Natural killer cell (primary cell): ENCODE measurements at regions not wholly inside any gene's neighbourhood (a gene's known extent, or its start where the extent isn't known, plus 50 kb on each side); places are given as distances from the start of the nearest gene placed in this dataset.

Experiments used
- ATAC-seq, 3 donors: fragments of 150-1000 bp in 2 of 3; fragments of 200-7000 bp in 1 of 3; cut with Tn5 transposase; 1 replicate in 1 of 3; 2 replicates in 2 of 3; pipeline ENCODE4 v1.10.0; 2021; ENCODE audit warnings: mild to moderate bottlenecking in 2 of 3, moderate library complexity in 2 of 3
- DNase-seq, 2 donors: peaks; one replicate each; pipeline versions ENCODE4 v3.0.0 to v3.0.0-alpha.2; 2013 to 2021; ENCODE audit warnings: mixed read lengths in 1 of 2
- H3K27ac ChIP-seq: one replicate; pipeline ENCODE4 v1.5.1; 2013; ENCODE audit warnings: mild to moderate bottlenecking, low read length
- H3K27me3 ChIP-seq: one replicate; pipeline ENCODE4 v1.6.1; 2013; ENCODE audit warnings: low read length; ENCODE audit not compliant: control insufficient read depth, insufficient read depth
- H3K36me3 ChIP-seq: one replicate; pipeline ENCODE4 v1.6.1; 2013; ENCODE audit warnings: low read length; ENCODE audit not compliant: control insufficient read depth, insufficient read depth
- H3K4me1 ChIP-seq: one replicate; pipeline ENCODE4 v1.6.1; 2013; ENCODE audit warnings: low read length; ENCODE audit not compliant: control insufficient read depth, insufficient read depth
- H3K4me3 ChIP-seq: one replicate; pipeline ENCODE4 v1.5.1; 2013; ENCODE audit warnings: low read length
- H3K9me3 ChIP-seq: one replicate; pipeline ENCODE4 v1.6.1; 2013; ENCODE audit warnings: low read length; ENCODE audit not compliant: control insufficient read depth, insufficient read depth
- H3K27ac Mint-ChIP-seq, 2 donors: one replicate each; pipeline ENCODE4 v1.8.0; 2022; ENCODE audit warnings: mild to moderate bottlenecking in 2 of 2, mixed read lengths in 2 of 2, moderate library complexity in 1 of 2
- H3K27me3 Mint-ChIP-seq, 2 donors: one replicate each; pipeline ENCODE4 v1.8.0; 2022; ENCODE audit warnings: low read depth in 2 of 2, mixed read lengths in 2 of 2
- H3K36me3 Mint-ChIP-seq: one replicate; pipeline ENCODE4 v1.8.0; 2022; ENCODE audit warnings: mixed read lengths
- H3K4me1 Mint-ChIP-seq, 2 donors: one replicate each; pipeline ENCODE4 v1.8.0; 2022; ENCODE audit warnings: mixed read lengths in 2 of 2
- H3K4me3 Mint-ChIP-seq: one replicate; pipeline ENCODE4 v1.8.0; 2022; ENCODE audit warnings: mild to moderate bottlenecking, moderate library complexity, mixed read lengths
- H3K9me3 Mint-ChIP-seq, 2 donors: one replicate each; pipeline ENCODE4 v1.8.0; 2022; ENCODE audit warnings: mixed read lengths in 2 of 2
- CTCF ChIP-seq: fragments of 200-600 bp; IDR thresholded peaks from one replicate; pipeline ENCODE4 v1.8.0; 2022; ENCODE audit warnings: antibody characterized with exemption
- WGBS: methylation state at CpG from one replicate; pipeline ENCODE4 v1.1.7; 2013; ENCODE audit warnings: missing lambda C conversion rate; ENCODE audit not compliant: insufficient coverage; 5-methylcytosine and 5-hydroxymethylcytosine counted together
- intact Hi-C: fragments of 100-400 bp; cut with micrococcal nuclease; formaldehyde crosslinking; loops from one replicate; pipeline ENCODE4 v1.14.2; 2022

- intact Hi-C loops, result no loop called here
- Histone ChIP-seq H3K27me3 (no peaks in the 10 kb centered on the region), H3K4me1 (no peaks in the 10 kb centered on the region), H3K36me3 (no peaks in the 10 kb centered on the region), H3K27ac (no peak overlapping the region), H3K4me3 (no peak overlapping the region), H3K9me3 (no peaks in the 10 kb centered on the region)
- DNase-seq (no peak), ATAC-seq (no peak)
- H3K4me1 Mint-ChIP-seq, result no peaks in the 10 kb centered on the region
- H3K4me3 Mint-ChIP-seq, result no peak overlapping the region
- no peak for TF ChIP-seq CTCF
- no peaks in the 10 kb centered on the region for H3K27me3 Mint-ChIP-seq
- H3K36me3 Mint-ChIP-seq, result no peaks in the 10 kb centered on the region
- H3K27ac Mint-ChIP-seq, result no peak overlapping the region
- peaks cover 11 to 20% of the 10 kb centered on the region in 2 donors for H3K9me3 Mint-ChIP-seq
Observed at GRCh38 chr10:107498983-107499382, 334.5 kb upstream of the SORCS1 start.

- Mint-ChIP-seq H3K4me1 (no peaks in the 10 kb centered on the region), H3K27ac (no peak overlapping the region), H3K9me3 (peaks cover 10 to 18% of the 10 kb centered on the region in 2 donors), H3K4me3 (no peak overlapping the region), H3K36me3 (no peaks in the 10 kb centered on the region), H3K27me3 (no peaks in the 10 kb centered on the region)
- Histone ChIP-seq H3K4me3 (no peak overlapping the region), H3K9me3 (no peaks in the 10 kb centered on the region), H3K27me3 (no peaks in the 10 kb centered on the region), H3K27ac (no peak overlapping the region), H3K36me3 (no peaks in the 10 kb centered on the region), H3K4me1 (no peaks in the 10 kb centered on the region)
- no peak for DNase-seq
- intact Hi-C loops, result no loop called here
- no peak for ATAC-seq
- WGBS, result no CpG with 5 or more reads among the region's 3 CpGs
- no peak for TF ChIP-seq CTCF
Observed at GRCh38 chr10:107497024-107497423, 332.5 kb upstream of the SORCS1 start.

GRCh38 chr10:107496594-107496993 is 332.1 kb upstream of the SORCS1 start:
- Mint-ChIP-seq H3K4me3 (no peak overlapping the region), H3K36me3 (no peaks in the 10 kb centered on the region), H3K27me3 (no peaks in the 10 kb centered on the region), H3K4me1 (no peaks in the 10 kb centered on the region), H3K27ac (no peak overlapping the region), H3K9me3 (peaks cover 9 to 16% of the 10 kb centered on the region in 2 donors)
- Histone ChIP-seq H3K4me3 (no peak overlapping the region), H3K27me3 (no peaks in the 10 kb centered on the region), H3K36me3 (no peaks in the 10 kb centered on the region), H3K27ac (no peak overlapping the region), H3K9me3 (no peaks in the 10 kb centered on the region), H3K4me1 (no peaks in the 10 kb centered on the region)
- WGBS, result 83% methylated on average over 2 of the region's 2 CpGs
- ATAC-seq (no peak), DNase-seq (no peak)
- TF ChIP-seq CTCF, result no peak
- intact Hi-C loops, result no loop called here

- no peak overlapping the region for H3K4me3 Mint-ChIP-seq
- no peak for TF ChIP-seq CTCF
- Histone ChIP-seq H3K27ac (no peak overlapping the region), H3K9me3 (no peaks in the 10 kb centered on the region), H3K4me3 (no peak overlapping the region), H3K36me3 (no peaks in the 10 kb centered on the region), H3K27me3 (no peaks in the 10 kb centered on the region), H3K4me1 (no peaks in the 10 kb centered on the region)
- H3K27ac Mint-ChIP-seq, result no peak overlapping the region
- 56% methylated on average over 1 of the region's 1 CpG for WGBS
- peaks cover 8 to 9% of the 10 kb centered on the region in 2 donors for H3K9me3 Mint-ChIP-seq
- DNase-seq (no peak), ATAC-seq (no peak)
- H3K4me1 Mint-ChIP-seq, result no peaks in the 10 kb centered on the region
- intact Hi-C loops, result no loop called here
- H3K36me3 Mint-ChIP-seq, result no peaks in the 10 kb centered on the region
- H3K27me3 Mint-ChIP-seq, result no peaks in the 10 kb centered on the region
Observed at GRCh38 chr10:107492389-107492788, 327.9 kb upstream of the SORCS1 start.
